ENCODE measurements at regions not wholly inside any gene's neighbourhood (a gene's known extent, or its start where the extent isn't known, plus 50 kb on each side); places are given as distances from the start of the nearest gene placed in this dataset.

- TF ChIP-seq POLR2A (IDR thresholded peaks at IDR 0.05) (no peak), CTCF (IDR thresholded peaks at IDR 0.05) (no peak)
Measured at GRCh38 chr21:26267389-26267788, 96.8 kb upstream of the APP start.

All from right lobe of liver (tissue), 4 donors.